Activated T-cell treated with anti-CD3 and anti-CD28 coated beads for 24 hours (primary cell): ENCODE measurements at regions not wholly inside any gene's neighbourhood (a gene's known extent, or its start where the extent isn't known, plus 50 kb on each side); places are given as distances from the start of the nearest gene placed in this dataset.

Experiments
- DNase-seq: peaks from one replicate; pipeline ENCODE4 v3.0.0-alpha.2; 2020; ENCODE audit warnings: low read depth

DNA sequence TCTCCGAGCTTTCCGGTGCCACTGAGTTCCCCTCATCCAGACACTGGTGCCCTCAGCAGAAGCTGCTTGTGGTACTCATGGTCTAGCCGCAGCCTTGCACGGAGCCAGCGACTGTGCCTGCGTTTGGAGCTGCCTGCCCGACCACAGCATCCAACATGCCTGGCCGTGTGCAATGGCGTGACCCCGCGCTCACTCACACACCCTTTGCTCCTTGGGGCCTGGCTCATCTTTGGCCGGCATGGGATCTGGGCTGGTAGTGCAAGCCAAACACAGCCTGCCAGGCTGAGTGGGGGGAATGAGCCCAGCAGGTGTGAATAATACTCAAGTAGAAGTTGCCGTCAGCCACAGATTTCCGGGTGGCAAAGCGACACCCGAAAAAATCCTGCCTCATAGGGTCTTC lies 1178.7 kb upstream of the GBE1 start:
- DNase-seq = no peak

DNA sequence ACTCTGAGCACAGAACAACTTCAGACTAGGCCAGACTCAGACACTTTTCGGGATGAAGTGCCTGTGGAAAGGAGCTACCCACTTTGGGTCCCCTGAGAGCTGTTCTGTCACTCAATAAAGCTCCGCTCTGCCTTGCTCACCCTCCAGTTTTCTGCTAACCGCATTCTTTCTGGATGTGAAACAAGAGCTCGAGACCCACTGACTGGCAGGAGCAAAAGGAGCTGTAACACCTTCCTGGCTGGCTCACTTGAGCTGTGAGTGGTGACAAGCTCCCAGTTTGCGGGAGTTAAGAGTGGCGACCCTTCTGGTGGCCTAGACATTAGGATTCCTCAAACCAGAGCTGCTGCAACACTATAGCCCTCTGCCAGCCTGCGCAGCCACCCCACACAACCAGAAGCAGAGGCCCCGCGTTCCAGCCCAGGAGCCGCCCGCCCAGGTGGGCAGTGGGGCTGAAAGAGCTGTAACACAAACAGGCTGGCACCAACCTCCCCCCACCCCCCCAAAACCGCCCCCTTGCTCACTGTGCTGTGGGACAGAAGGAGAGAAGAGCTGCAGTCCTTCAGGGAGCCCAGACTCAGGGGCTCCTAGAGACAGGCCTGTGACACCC lies 1178.1 kb upstream of the GBE1 start:
- no peak for DNase-seq

DNA sequence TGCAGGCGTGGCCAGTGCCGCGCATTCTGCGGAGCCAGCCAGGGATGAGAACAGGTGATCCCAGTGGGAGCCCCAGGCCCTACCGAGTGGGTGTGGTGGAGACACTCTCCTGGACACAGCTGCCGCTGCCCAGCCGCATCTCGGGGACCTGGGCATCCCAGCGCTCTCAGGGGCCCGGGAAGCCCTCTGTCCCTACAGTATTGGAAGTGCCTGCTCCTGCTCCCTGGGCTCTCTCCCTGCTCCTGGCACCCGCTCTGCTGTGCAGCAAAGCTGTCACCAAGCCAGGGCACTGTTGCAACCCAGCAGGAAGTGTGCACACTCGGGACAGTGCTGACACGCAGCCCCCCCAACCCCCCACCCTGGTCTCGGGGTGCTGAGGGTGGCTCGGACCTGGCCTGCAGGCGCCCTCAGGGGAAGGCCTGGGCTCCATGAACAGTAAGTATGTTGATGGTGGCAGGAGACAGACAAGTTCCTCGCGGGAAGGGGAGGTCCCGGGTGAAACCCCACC lies 1177.4 kb upstream of the GBE1 start:
- DNase-seq = no peak

DNA sequence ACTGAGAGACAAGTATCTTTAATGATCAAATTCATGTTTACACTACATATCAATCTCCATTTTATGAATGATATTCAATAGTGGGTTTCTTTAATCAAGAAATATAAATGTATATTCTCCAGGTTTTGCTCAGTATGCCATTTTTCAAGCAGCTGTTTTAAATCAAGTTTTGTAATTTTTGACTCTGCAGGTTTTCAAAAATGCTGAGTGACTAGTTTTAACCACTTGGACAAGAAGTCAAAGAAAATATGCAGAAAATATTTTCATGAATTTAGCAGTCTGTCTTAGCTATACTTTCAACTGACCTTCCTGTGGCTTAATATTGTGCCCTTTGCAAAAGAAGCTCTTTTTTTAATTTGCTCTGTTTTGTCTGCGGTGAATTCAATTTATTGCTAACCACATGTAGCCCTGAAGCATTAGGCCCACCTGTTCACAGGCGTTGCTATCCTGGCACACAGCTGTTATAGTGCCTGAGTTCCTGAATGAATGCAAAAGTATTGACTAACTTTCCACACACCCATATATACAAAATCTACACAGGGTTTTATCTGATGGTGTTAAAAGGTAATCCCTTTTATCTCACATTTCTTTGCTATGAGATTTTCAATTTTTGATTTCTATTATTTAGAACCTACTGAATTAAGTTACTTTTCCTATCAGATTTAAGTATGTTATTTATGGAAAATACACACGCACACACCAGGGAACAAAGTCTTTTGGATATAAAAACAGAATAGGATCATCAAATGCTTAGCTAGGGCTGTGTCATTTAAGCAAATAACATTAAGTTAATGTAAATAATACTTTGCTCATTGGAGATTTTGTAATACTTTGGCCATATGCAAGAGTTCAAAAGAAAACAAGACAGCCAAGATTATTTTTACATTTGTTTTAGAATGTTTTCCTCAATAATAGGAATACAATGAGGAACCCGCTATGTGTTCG lies 1166.1 kb upstream of the GBE1 start:
- DNase-seq = no peak

DNA sequence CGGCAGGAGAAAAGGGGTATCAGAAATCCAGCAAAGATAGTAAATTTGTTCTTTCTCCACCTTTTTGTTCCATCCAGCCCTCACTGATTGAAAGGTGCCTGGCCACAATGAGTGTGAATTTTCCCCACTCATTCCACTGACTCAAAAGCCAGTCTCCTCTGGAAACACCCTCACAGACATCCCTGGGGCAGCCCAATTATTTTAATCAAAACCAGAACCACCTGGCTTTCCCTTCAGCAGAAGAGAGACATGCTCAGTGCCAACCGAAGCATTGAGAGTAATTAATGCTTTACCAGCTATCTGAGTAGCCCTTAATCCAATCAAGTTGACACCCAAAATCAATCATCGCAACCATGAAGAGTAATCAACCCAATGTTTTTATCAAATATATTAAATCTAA lies 1129.6 kb upstream of the GBE1 start:
- no peak for DNase-seq

DNA sequence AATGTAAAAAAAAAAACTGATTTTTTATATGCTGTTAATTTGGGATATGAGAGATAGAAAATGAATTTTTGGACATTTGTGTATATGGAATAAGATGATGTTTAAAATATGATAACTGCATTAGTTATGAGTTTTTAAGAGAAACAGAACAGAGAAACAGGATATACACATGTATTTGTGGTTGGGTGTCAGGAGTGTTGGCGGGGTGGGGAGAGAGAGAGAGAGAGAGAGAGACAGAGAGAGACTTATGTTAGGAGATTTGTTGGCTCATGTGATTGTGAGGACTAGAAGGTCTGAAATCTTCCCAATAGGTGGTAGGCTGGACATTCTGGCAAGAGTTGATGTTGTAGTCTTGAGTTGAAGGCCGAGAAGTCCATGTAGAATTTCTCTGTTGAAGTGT lies 1121.6 kb upstream of the GBE1 start:
- DNase-seq = no peak

DNA sequence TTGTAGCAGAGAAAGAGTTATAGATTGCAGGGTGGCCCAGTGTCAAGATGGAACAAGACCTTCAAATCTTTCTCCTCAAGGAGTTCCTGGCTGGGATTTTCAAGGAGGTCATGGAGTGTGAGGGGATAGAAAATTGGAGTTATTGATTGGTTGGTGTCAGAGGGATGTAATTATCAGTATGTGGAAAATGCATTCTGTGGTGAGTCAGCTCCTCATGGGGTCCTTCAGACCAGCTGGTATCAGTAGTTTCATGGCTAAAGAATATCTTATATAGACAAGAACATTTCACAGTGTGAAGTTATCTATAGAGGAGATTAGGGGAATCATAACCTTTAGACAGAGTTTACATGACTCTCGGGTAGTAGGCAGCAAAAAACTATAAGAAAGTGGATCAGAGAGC lies 1114.0 kb upstream of the GBE1 start:
- DNase-seq = no peak

DNA sequence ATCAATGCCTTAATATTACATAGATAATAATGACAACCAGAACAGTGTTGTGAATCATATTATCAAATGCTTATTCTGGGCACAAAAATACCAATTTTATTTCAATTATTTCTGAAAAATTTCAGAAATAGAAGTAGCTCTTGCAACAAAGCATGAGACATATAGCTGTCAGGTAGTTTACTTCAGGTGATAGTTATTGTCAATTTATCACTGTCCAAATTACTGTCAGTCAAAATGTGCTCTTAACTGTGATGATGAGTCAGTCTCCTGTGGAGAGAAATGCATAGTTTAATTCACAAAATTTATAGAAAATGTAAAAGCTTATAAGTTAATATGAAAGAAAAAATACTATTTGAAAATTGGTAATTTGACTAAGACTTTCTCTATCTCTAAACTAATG lies 1078.4 kb upstream of the GBE1 start:
- DNase-seq = no peak

DNA sequence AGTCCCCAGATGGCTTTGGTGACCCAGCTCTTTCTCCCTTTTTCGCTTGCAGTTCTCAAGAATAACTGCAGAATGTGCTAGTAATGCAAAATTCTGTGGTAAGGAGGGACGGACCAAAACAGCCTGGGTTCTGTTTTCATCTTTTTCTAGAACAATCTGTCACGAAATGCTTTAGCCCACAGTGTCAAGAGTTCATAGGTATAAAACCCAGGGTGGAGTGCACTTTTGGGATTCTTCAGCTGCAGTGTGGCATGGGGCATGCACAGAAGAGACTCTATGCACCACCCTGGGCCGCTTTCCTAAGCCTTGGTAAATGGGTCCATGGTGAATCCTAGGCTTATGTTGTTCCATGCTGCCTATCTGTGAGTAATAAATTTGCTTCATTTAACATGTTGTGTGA lies 1072.7 kb upstream of the GBE1 start:
- no peak for DNase-seq

DNA sequence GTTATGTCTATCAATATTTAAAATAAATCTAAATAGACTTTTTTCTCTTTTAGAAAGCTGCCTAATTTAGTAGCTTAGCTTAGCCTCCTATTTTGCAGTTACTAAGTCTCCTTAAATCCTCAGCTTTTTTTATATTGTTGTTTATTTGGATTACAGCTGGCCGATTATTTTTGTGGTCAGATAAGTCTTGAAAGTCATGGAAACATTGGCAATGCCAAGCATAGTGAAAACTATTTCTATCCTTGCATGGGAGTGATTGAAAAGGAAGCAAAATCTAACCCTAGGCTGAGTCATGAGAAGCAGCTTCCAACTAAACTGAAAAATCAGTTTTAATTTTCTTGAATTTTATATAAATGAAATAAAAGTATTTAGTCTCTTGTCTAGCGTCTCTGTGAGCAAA lies 1063.0 kb upstream of the GBE1 start:
- DNase-seq = no peak

DNA sequence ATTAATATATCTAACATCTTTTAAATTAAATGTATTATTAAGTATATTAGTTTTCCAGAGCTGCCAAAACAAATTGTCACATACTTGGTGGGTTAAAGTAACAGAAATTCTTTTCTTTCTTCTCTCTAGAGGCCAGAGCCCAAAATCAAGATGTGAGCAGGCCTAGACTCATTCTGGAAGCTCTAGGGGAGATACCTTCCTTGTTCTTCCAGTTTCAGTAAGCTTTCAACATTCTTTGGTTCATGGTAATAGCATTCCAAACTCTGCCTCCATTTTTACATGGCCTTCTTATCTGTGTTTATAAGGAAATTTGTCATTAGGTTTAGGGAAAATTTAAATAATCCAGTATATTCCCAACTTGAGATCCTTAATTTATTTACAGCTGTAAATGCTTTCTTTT lies 1054.6 kb upstream of the GBE1 start:
- DNase-seq = no peak

DNA sequence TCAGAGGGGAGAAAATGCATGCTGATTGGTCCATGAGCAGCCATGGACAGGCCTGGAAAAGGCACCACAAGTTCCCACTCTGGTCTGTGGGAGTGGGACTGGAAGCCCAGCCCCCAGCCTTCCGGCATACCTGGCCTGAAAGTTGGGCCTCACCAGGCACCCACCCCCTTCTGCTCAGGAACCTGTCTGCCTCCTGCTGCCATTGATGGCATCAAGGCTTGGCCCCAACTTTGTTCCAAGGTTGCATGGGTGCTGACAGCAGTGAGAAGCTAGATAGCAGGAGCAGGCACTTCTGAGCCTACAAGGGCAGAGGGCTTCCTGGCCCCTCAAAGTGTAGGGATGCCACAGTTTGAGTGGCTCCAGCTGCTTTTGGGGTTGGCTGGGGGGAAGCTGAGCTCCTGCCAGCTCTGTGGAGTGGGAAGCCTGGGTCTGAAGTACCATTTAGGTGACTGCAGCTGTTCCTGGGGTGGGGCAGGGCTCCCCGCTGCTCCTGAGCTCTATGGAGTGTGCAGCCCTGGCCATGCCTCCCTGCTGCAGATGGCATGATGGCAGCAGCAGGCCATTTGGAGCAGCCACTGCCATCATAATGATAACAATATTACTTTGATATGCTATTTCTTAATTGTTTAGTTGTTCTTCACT lies 1054.1 kb upstream of the GBE1 start:
- no peak for DNase-seq

DNA sequence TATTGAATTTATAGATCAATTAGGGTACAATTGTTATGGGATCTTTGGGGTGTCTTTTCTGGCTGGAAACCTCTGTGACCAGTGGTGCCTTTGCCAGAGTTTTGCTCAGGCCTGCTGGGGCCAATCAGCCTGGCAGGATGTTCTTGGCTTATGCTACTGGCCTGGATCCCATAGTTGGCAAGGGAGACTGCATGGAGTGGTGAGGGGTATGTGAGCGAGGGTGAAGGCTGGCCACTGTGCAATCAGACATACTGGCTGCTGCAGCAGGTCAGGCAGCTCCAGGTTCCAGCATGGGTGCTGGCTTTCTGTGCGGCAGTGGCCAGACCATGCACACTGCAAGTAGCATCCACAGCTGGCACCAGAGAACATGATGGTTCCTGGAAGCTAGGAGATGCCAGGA lies 1053.2 kb upstream of the GBE1 start:
- no peak for DNase-seq

DNA sequence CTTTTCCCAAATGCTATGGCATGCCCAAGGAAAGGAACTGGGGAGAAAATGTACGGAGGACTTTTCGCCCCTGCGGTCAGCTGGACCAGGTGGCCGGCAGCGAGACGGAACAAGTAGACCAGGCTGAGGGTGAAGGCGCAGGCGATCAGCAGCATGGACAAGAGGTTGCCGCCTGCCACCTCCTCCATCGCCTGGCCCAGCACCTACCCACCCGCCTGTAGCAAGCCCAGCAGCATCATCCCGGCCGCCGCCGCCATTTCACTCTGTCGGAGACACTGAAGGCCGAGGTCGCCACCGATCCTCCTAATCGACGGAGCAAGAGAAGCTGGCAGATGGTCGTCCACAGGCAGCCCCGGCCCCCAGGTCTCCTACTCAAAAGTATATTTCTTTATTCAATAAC lies 1046.3 kb upstream of the GBE1 start:
- no peak for DNase-seq

DNA sequence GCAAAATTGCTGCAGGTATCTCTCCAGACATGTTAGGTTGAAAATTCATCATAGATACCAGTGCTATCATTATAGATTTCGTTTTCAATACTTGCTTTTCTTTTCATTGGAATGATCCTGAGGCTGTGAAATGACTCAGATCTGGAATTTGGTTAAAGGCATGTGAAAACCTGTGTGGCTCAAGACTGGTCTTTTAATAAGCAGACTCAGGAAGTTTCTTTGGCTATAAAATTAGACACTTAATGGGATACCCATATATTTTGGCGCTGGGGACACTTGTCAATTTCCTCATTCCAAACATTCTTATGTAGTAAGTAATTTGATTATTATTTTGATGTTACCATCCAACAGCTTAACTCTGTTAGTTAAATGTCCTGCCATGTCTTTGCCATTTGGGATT lies 1041.1 kb upstream of the GBE1 start:
- no peak for DNase-seq

DNA sequence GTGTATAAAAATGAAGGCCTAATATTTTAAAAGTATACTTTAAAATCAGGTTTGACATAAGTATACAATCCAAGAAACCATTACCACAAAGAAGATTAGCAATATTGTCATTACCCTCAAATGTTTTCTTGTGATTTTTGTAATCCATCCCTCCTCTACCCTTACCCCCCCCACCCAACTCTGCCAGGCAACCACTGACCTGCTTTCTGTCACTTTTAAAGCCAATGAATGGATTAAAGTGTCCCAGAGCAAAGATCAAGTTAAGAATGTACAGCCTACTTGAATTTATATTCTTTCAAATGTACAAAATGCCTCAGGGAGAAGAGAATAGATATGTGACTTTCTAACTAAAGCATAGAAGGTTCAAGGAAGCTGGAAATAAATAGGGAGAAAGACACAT lies 1038.8 kb upstream of the GBE1 start:
- no peak for DNase-seq

DNA sequence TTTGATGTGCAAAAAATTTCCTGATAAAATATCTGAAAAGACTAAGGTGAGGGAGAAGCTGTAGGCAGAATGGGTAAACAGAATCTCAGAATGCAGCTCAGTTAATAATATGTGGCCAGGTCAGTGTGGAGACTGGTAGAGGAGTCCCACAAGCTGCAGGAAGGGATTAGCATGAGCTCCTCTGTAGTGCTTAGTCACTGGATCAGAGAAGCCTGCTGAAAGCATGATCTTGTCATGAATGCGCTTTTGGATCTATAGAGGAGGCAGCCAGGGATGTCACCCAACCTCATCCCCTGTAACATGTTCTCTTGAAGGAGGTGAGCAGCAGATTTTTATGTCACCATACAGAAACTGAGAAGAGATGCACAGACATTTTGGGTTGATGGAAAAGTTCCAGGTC lies 1035.3 kb upstream of the GBE1 start:
- no peak for DNase-seq

DNA sequence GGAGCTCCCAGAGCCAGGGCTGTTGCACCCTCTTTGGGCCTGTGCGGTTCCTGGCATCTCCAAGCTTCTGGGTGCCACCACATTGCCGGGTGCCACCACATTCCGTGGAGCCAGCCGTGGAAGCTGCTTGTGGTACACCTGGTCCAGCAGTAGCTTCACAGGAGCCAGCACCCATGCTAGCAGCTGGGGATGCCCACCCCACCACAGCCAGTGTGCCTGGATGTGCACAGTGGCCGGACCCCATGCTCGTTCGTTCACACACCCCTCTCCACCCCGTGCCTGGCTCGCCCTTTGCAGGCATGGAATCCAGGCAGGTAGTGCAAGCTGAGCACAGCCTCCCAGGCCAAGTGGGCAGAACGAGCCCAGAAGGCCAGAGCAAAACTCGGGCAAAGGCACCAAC lies 1029.8 kb upstream of the GBE1 start:
- no peak for DNase-seq

DNA sequence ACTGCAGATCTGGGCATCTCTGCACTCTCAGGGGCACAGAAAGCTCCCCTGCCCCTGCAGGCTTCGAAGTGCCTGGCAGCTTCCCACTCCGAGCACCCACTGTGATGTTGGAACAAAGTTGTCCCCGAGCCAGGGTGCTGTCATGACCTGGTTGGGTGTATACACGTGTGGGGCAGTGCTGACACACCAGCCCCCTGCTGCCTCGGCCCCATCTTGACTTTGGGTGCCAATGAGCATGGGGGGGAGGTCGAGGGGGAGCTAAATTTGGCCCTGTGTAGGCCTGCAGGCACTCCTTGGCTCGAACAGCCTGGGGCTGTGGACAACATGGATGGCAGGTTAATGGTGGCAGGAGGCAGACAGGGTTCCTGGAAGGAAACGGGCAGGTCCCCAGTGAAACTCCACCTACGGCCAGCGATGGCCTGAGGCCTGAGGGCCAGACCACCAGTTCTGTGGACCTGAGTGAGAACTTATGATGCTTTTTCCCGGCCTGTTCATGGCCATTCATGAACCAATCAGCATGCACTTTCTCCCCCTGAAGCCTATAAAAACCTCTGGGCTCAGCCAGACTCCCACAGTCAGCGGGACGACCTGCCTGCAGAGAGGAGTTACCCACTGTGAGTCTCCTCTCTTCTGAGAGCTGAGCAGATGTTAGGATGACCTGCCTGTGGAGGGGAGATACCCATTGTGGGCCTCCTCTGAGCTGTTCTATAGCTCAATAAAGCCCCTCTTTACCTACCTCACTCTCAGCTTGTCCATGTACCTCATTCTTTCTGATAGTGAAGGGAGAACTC lies 1029.1 kb upstream of the GBE1 start:
- no peak for DNase-seq

DNA sequence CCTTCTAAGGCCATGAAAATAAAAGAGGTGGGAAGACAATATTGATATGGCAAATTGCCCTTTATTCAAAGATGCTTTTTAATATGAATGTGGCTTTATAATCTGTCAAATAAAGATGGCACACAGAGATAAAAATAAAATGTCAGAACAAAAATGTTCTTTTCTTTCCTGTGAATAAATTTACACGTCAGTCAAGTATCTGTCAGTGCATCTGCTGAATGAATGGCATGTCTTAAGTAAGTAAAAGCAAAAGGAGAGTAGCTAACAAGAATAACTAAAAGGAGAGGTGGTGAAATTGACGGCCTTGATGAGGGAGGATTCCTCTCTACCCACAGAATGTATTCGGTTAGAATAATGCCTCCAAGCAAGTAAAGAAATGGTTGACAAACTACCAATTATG lies 1021.7 kb upstream of the GBE1 start:
- no peak for DNase-seq

DNA sequence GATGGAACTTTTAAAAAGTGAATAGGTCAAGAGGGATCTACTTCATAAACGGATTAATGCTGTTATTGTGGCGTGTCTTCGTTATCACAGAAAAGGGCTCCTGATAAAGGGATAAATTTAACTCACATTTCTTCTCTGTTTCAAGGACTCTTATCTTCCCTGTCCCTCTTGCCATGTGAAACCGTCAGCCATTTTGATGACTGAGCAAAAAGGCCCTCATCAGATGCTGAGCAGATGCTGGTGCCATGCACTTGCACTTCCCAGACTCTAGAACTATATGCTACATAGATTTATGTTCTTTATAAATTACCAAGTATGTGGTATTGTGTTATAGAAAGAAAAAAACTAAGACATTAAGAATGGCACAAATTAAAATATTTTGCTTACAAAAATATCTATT lies 1011.8 kb upstream of the GBE1 start:
- DNase-seq = no peak

DNA sequence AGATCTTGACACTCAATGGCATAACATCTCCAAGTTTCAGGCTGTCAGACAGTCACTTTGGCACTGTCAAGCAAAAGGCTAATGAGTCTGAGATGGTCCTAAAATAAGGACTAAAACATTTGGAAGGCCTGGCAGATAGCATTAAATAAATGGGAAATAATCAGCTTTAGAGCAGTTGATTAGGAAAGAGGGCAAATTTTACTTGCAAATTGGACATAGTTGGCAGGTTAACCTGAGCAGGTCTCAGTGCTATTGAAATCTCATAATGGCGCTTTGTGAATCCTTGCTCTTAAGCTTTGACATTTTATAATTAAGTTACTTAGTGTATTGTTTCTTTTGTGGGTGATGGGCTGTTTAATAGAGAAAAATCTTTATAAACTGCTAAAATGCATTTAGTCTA lies 1003.1 kb upstream of the GBE1 start:
- DNase-seq = no peak
